Hepatocyte (in vitro differentiated cells): ENCODE measurements at regions not wholly inside any gene's neighbourhood (a gene's known extent, or its start where the extent isn't known, plus 50 kb on each side); places are given as distances from the start of the nearest gene placed in this dataset.

Source experiments
- DNase-seq: peaks from one replicate; pipeline ENCODE4 v3.0.0-alpha.2; 2016; ENCODE audit warnings: low spot score
- H2AFZ ChIP-seq: fragments of 200-600 bp; sonication (generic); 2 replicates; pipeline ENCODE4 v1.6.0; 2016; ENCODE audit warnings: antibody characterized with exemption, mild to moderate bottlenecking
- H3K27ac ChIP-seq: fragments of 200-600 bp; sonication (generic); 2 replicates; pipeline ENCODE4 v1.5.1; 2016; ENCODE audit warnings: mild to moderate bottlenecking
- H3K27me3 ChIP-seq: fragments of 200-600 bp; sonication (generic); 2 replicates; pipeline ENCODE4 v1.6.1; 2016
- H3K36me3 ChIP-seq: fragments of 200-600 bp; sonication (generic); replicated peaks from 2 replicates; pipeline ENCODE4 v1.5.1; 2016; ENCODE audit warnings: low read depth; ENCODE audit not compliant: insufficient read depth
- H3K4me1 ChIP-seq: fragments of 200-600 bp; sonication (generic); 2 replicates; pipeline ENCODE4 v1.5.1; 2016; ENCODE audit warnings: mild to moderate bottlenecking, moderate library complexity; ENCODE audit not compliant: insufficient read depth
- H3K4me2 ChIP-seq: fragments of 200-600 bp; sonication (generic); 2 replicates; pipeline ENCODE4 v1.6.0; 2016
- H3K4me3 ChIP-seq: fragments of 200-600 bp; sonication (generic); 2 replicates; pipeline ENCODE4 v1.5.1; 2016; ENCODE audit warnings: mild to moderate bottlenecking
- H3K79me2 ChIP-seq: fragments of 200-600 bp; sonication (generic); 2 replicates; pipeline ENCODE4 v1.6.0; 2017; ENCODE audit warnings: mild to moderate bottlenecking
- H3K9me2 ChIP-seq: fragments of 200-600 bp; sonication (generic); replicated peaks from 2 replicates; pipeline ENCODE4 v1.6.0; 2017; ENCODE audit warnings: mild to moderate bottlenecking; ENCODE audit not compliant: insufficient read depth
- H3K9me3 ChIP-seq: fragments of 200-600 bp; sonication (generic); 2 replicates; pipeline ENCODE4 v1.5.1; 2016; ENCODE audit warnings: low read depth, mild to moderate bottlenecking
- H4K20me1 ChIP-seq: fragments of 200-600 bp; sonication (generic); 2 replicates; pipeline ENCODE4 v1.6.0; 2016; ENCODE audit warnings: mild to moderate bottlenecking; ENCODE audit not compliant: insufficient read depth, poor library complexity, severe bottlenecking
- EZH2 ChIP-seq: fragments of 200-600 bp; sonication (generic); IDR thresholded peaks from 2 replicates; pipeline ENCODE4 v1.6.1; 2016; ENCODE audit warnings: antibody characterized with exemption, mild to moderate bottlenecking, borderline replicate concordance
- EZH2phosphoT487 ChIP-seq: fragments of 200-600 bp; sonication (generic); IDR thresholded peaks from one replicate; pipeline ENCODE4 v1.6.1; 2018; ENCODE audit warnings: antibody characterized with exemption, mild to moderate bottlenecking, low read depth, moderate library complexity; ENCODE audit not compliant: unreplicated experiment, severe bottlenecking
- WGBS: methylation state at CpG from one replicate; pipeline ENCODE4 v1.1.6; 2016; ENCODE audit warnings: low lambda C conversion rate; ENCODE audit errors: missing lambda C conversion rate; 5-methylcytosine and 5-hydroxymethylcytosine counted together
- TF ChIP-seq, protein P1 (sequence below): fragments of 200-600 bp; sonication (generic); IDR thresholded peaks from 2 replicates; pipeline ENCODE4 v1.5.1; 2016; ENCODE audit warnings: antibody characterized with exemption, mild to moderate bottlenecking; ENCODE audit not compliant: poor library complexity

- Histone ChIP-seq H3K79me2 (no peaks in the 10 kb centered on the region), H4K20me1 (no peaks in the 10 kb centered on the region), H3K4me3 (no peak overlapping the region), H3K4me1 (no peaks in the 10 kb centered on the region), H3K9me3 (no peaks in the 10 kb centered on the region), H3K4me2 (no peak overlapping the region), H3K9me2 (no peaks in the 10 kb centered on the region), H3K27me3 (no peaks in the 10 kb centered on the region), H3K27ac (no peak overlapping the region), H2AFZ (no peak overlapping the region), H3K36me3 (no peaks in the 10 kb centered on the region)
- WGBS, result 85% methylated on average over 13 of the region's 13 CpGs
- TF ChIP-seq, protein P1, sequence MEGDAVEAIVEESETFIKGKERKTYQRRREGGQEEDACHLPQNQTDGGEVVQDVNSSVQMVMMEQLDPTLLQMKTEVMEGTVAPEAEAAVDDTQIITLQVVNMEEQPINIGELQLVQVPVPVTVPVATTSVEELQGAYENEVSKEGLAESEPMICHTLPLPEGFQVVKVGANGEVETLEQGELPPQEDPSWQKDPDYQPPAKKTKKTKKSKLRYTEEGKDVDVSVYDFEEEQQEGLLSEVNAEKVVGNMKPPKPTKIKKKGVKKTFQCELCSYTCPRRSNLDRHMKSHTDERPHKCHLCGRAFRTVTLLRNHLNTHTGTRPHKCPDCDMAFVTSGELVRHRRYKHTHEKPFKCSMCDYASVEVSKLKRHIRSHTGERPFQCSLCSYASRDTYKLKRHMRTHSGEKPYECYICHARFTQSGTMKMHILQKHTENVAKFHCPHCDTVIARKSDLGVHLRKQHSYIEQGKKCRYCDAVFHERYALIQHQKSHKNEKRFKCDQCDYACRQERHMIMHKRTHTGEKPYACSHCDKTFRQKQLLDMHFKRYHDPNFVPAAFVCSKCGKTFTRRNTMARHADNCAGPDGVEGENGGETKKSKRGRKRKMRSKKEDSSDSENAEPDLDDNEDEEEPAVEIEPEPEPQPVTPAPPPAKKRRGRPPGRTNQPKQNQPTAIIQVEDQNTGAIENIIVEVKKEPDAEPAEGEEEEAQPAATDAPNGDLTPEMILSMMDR, result no peak
- no peak for TF ChIP-seq EZH2phosphoT487
- TF ChIP-seq EZH2, result no peak
- DNase-seq, result no peak
Measured at GRCh38 chr17:79496422-79497005, 114.3 kb downstream of the RBFOX3 start.

- 81% methylated on average over 9 of the region's 11 CpGs for WGBS
- no peak overlapping the region for H3K4me3 ChIP-seq
- no peak overlapping the region for H3K4me2 ChIP-seq
- DNase-seq, result no peak
- no peaks in the 10 kb centered on the region for H3K79me2 ChIP-seq
- H4K20me1 ChIP-seq, result no peaks in the 10 kb centered on the region
- H2AFZ ChIP-seq, result no peak overlapping the region
- H3K27ac ChIP-seq, result no peak overlapping the region
- TF ChIP-seq EZH2phosphoT487, result no peak
- no peak for TF ChIP-seq EZH2
- TF ChIP-seq, protein P1, result no peak
- H3K27me3 ChIP-seq, result no peaks in the 10 kb centered on the region
- no peaks in the 10 kb centered on the region for H3K4me1 ChIP-seq
- H3K36me3 ChIP-seq, result no peaks in the 10 kb centered on the region
- no peaks in the 10 kb centered on the region for H3K9me3 ChIP-seq
- no peaks in the 10 kb centered on the region for H3K9me2 ChIP-seq
Measured at GRCh38 chr17:79495665-79496064, 115.2 kb downstream of the RBFOX3 start.

DNA sequence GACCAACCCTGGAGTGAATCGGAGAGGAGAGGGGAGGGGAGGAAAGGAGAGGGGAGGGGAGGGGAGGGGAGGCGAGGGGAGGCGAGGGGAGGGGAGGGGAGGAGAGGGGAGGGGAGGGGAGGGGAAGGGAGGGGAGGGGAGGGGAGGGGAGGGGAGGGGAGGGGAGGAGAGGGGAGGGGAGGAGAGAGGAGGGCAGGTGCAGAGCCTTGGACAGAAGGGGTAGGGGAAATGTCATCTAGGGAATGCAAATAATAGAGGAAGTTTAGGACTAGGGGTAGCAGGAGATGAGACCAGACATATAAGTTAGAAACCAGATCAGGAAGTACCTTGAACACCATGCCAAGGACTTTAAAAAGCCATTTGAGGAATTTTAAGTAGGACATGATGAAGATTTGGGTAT lies 119.8 kb downstream of the RBFOX3 start:
- H3K27me3 ChIP-seq, result peaks cover 4% of the 10 kb centered on the region
- no peak for DNase-seq
- H4K20me1 ChIP-seq, result no peaks in the 10 kb centered on the region
- TF ChIP-seq EZH2phosphoT487, result no peak
- TF ChIP-seq, protein P1, result no peak
- no peaks in the 10 kb centered on the region for H3K9me3 ChIP-seq
- H3K4me1 ChIP-seq, result no peaks in the 10 kb centered on the region
- H3K9me2 ChIP-seq, result no peaks in the 10 kb centered on the region
- H3K36me3 ChIP-seq, result no peaks in the 10 kb centered on the region
- H3K4me3 ChIP-seq, result no peak overlapping the region
- H3K79me2 ChIP-seq, result no peaks in the 10 kb centered on the region
- 56% methylated on average over 1 of the region's 3 CpGs for WGBS
- no peak overlapping the region for H3K27ac ChIP-seq
- no peak overlapping the region for H2AFZ ChIP-seq
- no peak overlapping the region for H3K4me2 ChIP-seq

DNA sequence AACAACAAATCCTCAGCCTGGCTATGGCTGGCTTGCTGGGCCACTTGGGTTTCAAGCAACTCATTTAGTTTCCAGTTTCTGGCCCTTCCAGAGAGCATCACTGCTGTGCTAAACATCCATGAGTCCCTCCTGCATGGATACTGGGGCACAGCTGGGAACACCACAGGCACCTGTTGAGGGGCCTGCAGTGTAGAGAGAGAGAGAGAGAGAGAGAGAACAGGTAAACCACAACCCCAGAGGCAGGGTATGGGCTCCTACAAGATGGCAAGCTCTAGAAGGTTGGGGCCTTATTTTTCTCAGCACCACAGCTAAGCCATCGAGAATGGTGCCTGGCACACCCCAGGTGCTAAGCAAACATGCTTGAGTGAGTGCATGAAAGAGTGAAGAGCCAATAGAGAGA lies 120.3 kb downstream of the RBFOX3 start:
- H3K9me3 ChIP-seq, result no peaks in the 10 kb centered on the region
- no peak overlapping the region for H3K4me2 ChIP-seq
- H3K27me3 ChIP-seq, result peaks cover 4% of the 10 kb centered on the region
- no peak overlapping the region for H3K27ac ChIP-seq
- WGBS, result 52% methylated on average over 1 of the region's 1 CpG
- TF ChIP-seq, protein P1, result no peak
- TF ChIP-seq EZH2phosphoT487, result no peak
- no peak for TF ChIP-seq EZH2
- no peak for DNase-seq
- H4K20me1 ChIP-seq, result no peaks in the 10 kb centered on the region
- no peak overlapping the region for H2AFZ ChIP-seq
- H3K4me1 ChIP-seq, result no peaks in the 10 kb centered on the region
- H3K36me3 ChIP-seq, result no peaks in the 10 kb centered on the region
- no peaks in the 10 kb centered on the region for H3K9me2 ChIP-seq
- H3K4me3 ChIP-seq, result no peak overlapping the region
- H3K79me2 ChIP-seq, result no peaks in the 10 kb centered on the region
